ENCODE measurements at regions not wholly inside any gene's neighbourhood (a gene's known extent, or its start where the extent isn't known, plus 50 kb on each side); places are given as distances from the start of the nearest gene placed in this dataset.

DNA sequence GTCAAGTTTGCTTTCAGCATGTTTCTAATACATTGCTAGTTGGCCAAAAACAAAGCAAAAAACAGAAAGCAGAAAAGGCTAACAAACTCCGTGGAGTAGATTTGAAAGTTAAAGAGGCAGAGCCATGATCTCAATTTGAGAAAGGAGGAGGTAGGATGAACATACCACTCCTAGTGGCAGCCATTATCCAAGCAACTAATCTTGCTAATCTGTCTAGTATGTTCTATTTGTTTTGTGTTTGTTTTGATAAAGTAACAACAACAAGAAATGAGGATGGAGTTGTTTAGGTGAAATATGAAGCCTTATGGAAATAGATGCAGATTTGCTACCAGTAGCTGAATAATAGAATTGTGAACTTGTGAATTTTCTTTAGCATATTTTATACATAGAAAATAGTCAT is 295.5 kb upstream of the PRDM1 start:
- H3K9ac ChIP-seq (replicated peaks; ENCODE audit: extremely low read depth, insufficient read depth, low read length): no peak overlapping the region
- H3K4me1 ChIP-seq (ENCODE audit: control insufficient read depth, extremely low read depth, insufficient read depth, low read length): no peaks in the 10 kb centered on the region
- FAIRE-seq: no peak
- H3K4me2 ChIP-seq (ENCODE audit: insufficient read depth, low read length): no peak overlapping the region
- DNase-seq (ENCODE audit: low read depth, low spot score): no peak
- peaks cover 0 to 3% of the 10 kb centered on the region in 2 experiments for H3K27me3 ChIP-seq (ENCODE audit: control insufficient read depth in 2 of 2, insufficient read depth in 2 of 2, low read length in 2 of 2)
- ChIA-PET CTCF (no interaction called here), POLR2A (no interaction called here)
- no peak overlapping the region for H3K4me3 ChIP-seq (replicated peaks in 1 of 3; ENCODE audit: insufficient read depth in 1 of 3, low read depth in 1 of 3, low read length in 3 of 3)
- no peaks in the 10 kb centered on the region for H3K79me2 ChIP-seq (ENCODE audit: control insufficient read depth, insufficient read depth, low read length)
- H3K9me1 ChIP-seq (replicated peaks; ENCODE audit: control insufficient read depth, extremely low read depth, insufficient read depth, low read length): no peaks in the 10 kb centered on the region
- intact Hi-C loops (cut with micrococcal nuclease): no loop called here
- TF ChIP-seq EZH2 (IDR thresholded peaks at IDR 0.05; ENCODE audit: borderline replicate concordance, low read depth, low read length, severe bottlenecking): no peak
- no peak for TF ChIP-seq MAX (IDR thresholded peaks at IDR 0.05; ENCODE audit: insufficient read depth, insufficient read length)
- no peak for TF ChIP-seq POLR2AphosphoS5 (IDR thresholded peaks at IDR 0.05; ENCODE audit: insufficient read depth, low read depth, low read length)
- no peak for TF ChIP-seq FOS (IDR thresholded peaks at IDR 0.05; ENCODE audit: borderline replicate concordance, insufficient read depth, low read length)
- no peak for TF ChIP-seq MYC (IDR thresholded peaks at IDR 0.05; ENCODE audit: low read depth, low read length)
- no peak for TF ChIP-seq JUN (IDR thresholded peaks at IDR 0.05; ENCODE audit: borderline replicate concordance, insufficient read depth, insufficient read length, low read depth)
- TF ChIP-seq, protein P1, sequence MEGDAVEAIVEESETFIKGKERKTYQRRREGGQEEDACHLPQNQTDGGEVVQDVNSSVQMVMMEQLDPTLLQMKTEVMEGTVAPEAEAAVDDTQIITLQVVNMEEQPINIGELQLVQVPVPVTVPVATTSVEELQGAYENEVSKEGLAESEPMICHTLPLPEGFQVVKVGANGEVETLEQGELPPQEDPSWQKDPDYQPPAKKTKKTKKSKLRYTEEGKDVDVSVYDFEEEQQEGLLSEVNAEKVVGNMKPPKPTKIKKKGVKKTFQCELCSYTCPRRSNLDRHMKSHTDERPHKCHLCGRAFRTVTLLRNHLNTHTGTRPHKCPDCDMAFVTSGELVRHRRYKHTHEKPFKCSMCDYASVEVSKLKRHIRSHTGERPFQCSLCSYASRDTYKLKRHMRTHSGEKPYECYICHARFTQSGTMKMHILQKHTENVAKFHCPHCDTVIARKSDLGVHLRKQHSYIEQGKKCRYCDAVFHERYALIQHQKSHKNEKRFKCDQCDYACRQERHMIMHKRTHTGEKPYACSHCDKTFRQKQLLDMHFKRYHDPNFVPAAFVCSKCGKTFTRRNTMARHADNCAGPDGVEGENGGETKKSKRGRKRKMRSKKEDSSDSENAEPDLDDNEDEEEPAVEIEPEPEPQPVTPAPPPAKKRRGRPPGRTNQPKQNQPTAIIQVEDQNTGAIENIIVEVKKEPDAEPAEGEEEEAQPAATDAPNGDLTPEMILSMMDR (IDR thresholded peaks at IDR 0.05; ENCODE audit: extremely low read depth in 1 of 2, insufficient read depth in 1 of 2, low read depth in 1 of 2, low read length in 2 of 2): no peak
- TF ChIP-seq GATA2 (IDR thresholded peaks at IDR 0.05; ENCODE audit: insufficient read depth, insufficient read length, low read depth, low read length): no peak
- H3K36me3 ChIP-seq (ENCODE audit: control insufficient read depth in 2 of 2, extremely low read depth in 1 of 2, insufficient read depth in 2 of 2, low read length in 2 of 2): no peaks in the 10 kb centered on the region
- no peaks in the 10 kb centered on the region for H3K9me3 ChIP-seq (replicated peaks; ENCODE audit: control insufficient read depth, insufficient read depth, low read length)
- no peaks in the 10 kb centered on the region for H4K20me1 ChIP-seq (replicated peaks; ENCODE audit: control insufficient read depth, extremely low read depth, insufficient read depth, low read length)
- no peak overlapping the region for H2AFZ ChIP-seq (ENCODE audit: low read depth, low read length)
- dilution Hi-C loops (cut with MboI; ENCODE audit: extremely low pct_ligation_motif_present, low sequenced_read_pairs): no loop called here
- no TSS peak for BruUV-seq (replicated peaks)
- no peak overlapping the region for H3K27ac ChIP-seq (ENCODE audit: insufficient read depth, low read depth, low read length)
